HPDE6-E6E7 (cell line): ENCODE measurements at regions not wholly inside any gene's neighbourhood (a gene's known extent, or its start where the extent isn't known, plus 50 kb on each side); places are given as distances from the start of the nearest gene placed in this dataset.

Source experiments
- DNase-seq: peaks from one replicate; pipeline ENCODE4 v3.0.0; 2011; ENCODE audit warnings: missing footprints; ENCODE audit errors: extremely low spot score

GRCh38 chr15:70267306-70267705, 169.6 kb upstream of the TLE3 start:
- no peak for DNase-seq

- DNase-seq, result no peak
Measured at GRCh38 chr15:70266412-70267121, 168.8 kb upstream of the TLE3 start.

DNA sequence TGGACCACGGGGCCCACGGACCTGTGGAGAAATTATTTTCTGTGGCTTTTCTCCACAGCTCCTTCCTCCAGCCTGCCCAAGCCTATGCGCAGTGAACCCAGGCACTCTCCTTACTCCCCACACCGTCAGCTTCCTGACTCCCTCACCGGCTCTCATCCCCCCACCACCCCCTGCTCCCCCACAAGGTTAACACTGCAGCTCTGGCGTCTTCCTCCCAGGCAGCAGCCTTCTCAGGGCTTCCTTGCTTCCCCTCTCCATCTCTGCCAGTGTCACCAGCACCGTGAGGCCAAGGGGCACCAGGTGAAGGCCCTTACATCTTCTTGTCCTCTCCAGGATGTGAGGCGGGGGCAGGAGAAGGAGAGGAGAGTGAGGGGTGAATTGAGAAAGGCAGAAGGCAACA, 168.3 kb upstream of the TLE3 start:
- DNase-seq, result no peak

DNA sequence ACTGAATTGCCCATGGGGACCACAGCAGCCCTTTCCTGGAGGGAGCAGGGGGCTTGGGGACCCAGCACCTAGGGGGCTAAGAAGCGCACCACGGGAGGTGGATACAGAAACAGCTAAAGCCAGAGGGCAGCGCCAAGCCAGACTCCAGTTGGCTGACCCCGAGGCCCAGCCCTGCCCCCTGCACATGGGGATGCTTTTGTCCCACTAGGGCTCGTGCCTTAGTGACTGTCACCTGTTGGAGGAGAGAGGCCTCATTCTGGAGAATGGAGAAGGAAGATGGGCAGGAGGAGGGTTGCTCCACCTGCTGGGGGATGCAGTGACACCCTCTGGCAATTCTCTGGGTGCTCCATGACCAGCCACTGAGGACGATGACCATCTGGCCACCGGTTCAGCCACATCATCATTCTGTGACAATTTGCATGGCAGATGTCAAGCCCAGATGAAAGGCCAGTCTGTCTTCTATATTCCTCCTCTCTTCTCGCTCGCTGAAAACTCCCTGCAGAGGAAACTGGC, 167.8 kb upstream of the TLE3 start:
- DNase-seq, result no peak

GRCh38 chr15:70264738-70265465, 167.2 kb upstream of the TLE3 start:
- DNase-seq, result no peak

DNA sequence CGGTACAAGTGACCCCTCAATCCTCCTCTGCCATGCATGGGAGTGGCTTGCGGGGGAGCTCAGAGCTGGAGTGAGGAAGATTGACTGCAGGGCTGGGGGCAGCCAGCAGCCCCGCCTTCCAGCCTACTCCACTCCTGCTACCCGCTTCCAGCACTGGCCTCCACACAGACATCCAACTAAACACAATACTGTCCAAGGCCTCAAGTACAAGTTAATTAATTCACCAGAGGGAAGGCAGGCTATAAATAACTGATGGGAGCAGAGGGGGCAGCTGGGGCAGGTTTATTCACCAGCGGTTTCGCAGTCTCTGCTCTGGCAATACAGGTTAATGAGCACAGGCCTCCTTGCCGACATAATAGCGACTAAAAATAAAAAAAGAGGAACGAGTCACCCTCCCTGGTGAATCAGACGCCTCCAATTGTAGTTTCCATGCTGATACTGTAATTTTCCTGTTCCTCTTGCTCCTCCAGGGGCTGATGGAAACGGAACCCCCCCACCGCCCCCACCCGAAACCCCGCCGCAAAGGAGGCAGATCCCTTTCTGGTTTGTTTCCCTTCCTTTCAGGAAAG, 166.4 kb upstream of the TLE3 start:
- no peak for DNase-seq

DNA sequence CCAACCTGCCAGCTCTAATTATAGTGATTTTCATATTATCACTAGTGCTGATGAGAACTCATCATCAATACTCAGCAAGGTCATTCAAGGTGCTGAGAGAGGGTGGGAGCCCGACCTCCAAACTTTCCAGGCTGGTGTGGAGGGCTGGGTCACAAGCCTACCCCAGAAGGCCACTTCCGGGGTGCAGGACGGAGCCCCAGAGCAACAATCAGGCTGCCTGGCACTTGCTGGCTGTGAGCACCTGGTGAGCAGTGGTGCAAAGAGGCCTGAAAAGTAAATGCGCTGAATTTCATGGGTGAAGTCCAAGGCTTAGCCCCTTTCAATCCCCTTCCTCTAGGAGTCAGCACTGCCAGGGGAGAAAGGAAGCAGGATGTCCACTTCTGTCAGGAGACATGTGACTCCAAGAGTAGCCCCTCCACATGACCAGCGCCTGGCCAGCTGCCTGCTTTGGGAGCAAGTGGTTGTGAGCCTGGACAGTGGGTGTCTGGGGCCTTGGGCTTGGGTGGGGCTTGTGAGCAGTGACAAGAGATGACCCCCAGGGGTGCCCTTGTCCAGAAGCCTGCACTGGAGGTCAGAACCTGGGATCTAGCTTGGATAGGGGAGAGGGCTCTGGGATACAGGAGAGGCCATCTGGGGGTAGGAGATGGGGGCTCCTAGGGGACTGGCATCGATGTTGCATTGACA, 165.0 kb upstream of the TLE3 start:
- DNase-seq, result no peak

DNA sequence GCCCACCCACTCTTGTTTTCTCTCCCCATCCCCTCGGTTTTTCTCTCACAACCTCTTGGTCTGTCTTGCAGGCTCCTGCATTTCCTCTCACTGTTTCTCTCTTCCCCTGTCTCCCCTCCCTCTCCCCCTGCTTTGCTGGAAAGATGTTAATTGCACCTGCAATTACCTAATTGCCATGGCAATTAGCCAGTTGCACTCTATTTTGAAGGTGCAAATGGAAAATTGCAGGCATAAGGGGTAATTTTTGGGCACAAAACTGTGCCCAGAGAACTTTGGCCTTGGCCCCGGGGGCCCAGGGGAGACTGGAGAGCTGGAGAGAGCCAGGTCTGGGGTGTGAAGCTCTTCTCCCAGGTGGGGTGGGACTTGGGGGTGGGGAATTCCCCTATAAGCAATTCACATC, 164.5 kb upstream of the TLE3 start:
- no peak for DNase-seq

GRCh38 chr15:70261083-70261482, 163.4 kb upstream of the TLE3 start:
- no peak for DNase-seq

- no peak for DNase-seq
Measured at GRCh38 chr15:70260580-70260979, 162.9 kb upstream of the TLE3 start.

- no peak for DNase-seq
Measured at GRCh38 chr15:70259640-70260508, 162.2 kb upstream of the TLE3 start.

DNA sequence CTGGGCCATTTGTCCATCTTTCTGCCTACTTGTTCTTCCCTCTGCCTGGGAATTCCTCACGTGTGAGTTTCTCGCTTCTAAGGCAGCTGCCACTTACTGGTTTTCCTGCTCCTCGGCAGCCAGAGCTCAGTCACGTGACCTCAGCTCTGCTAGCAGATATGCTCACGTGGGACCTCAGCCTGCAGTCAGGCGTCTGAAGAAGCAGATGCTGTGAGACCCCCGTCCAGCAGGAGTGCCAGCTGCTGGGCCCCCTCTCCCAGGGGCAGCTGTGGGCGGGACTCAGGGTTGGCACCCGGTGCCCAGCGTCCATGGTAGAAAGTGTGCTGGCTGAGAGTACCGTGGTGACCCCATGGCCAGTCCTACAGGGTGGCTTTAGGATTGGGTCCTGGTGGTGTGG, 161.3 kb upstream of the TLE3 start:
- no peak for DNase-seq

DNA sequence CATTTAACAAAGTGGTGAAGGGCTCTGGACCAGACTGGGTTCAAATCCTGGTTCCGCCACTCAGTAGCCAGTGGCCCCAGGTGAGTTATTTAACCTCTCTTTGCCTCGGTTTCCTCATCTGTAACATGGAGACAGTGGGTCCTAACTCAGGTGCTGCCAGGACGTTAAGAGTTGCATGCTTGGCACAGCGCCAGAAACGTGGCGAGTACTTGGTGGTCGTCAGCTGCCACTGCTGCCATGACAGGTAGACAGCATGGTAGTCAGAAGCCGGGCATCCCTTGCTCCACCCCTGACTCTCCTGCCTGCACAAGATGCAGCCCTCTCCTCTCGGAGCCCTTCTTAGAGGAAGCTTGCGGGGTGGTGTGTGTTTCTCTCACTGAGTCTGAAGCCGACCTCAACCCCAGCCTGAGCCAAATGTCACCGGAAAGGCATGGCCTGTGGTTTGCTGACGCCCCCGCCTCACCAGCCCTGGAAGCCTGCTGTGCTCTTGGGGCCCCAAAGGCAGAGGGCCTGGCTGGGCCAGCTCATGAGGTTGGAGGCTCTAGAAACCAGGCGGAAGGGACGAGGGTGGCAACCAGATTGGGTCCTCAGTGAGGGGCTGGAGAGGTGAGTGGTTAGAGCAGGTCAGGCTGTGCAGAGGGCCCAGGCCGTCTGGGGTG, 160.8 kb upstream of the TLE3 start:
- DNase-seq, result no peak

DNA sequence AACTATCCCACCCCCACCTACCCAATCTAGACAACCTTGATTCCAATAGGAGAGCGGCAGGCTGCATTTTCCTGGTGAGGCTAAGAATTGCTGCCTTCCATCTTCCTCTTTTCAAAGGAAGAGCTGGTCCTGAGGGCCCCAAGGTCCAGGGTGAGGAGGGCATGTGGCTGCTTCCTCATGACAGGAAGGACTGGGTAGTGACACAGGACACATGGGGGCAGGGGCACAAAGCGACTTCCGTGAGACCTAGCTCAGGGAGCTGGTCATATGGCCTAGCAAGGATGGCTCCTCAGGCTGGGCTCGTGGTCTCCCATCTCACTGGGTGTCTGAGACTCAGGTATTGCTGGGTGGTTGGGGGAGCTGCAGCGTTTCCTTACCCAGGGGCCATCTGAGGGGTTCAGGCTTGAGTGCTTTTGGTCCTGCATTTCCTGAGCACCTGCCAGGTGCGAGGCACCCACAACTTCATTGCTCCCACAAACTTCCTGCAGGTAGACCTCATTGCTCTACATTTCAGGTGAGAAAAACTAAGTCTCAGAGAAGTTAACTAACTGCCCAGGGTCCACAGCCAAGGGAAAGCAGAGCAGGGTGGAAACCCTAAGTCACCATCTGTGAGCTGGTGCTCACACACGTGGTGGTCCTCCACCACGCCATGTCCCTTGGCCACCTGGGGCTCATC, 160.0 kb upstream of the TLE3 start:
- DNase-seq, result no peak

DNA sequence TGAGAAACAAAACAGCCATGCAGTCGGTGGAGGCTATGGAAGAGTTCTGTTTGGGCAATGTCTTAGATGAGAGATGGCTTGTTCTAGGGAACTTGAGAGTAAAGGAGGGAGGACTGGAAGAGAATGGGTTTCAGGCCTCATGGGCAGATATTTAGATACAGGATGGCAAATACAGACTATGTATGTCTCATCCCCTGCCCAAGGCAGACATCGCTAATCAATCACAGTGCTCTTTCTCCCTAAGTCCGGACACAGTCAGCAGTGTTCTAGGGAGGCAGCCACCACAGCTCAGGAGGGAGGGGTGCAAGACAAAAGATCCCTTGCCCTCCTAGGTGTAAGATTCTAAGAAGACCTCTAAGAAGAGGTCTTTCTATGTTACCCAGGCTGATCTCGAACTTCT, 159.3 kb upstream of the TLE3 start:
- no peak for DNase-seq

DNA sequence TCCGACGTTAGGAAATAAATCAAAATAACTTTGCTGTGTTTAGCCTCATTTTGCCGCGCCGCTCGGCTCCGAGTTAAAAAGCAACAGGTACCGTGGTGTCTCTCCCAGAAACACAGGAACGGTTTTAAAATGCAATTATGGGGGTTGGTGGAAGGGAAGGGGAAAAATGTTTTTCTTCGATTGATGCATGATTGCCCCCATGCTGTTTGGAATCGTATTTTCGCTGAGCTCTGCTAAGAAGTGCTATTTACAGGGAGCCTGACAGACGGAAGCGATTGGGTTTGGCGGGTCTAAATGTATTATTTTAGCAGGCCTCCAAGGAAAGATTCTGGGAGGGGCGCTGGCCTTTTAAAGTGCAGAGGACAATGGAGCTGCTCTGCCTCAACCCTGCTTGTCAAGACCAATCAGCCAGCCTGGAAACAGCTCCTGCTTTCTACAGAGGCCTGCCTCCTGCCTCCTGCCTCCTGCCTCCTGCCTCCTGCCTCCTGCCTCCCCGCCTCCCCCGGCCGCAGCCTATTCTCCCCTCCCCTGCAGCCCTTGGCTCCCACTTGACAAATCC, 156.7 kb upstream of the TLE3 start:
- DNase-seq, result no peak

GRCh38 chr15:70253461-70254156, 155.9 kb upstream of the TLE3 start:
- no peak for DNase-seq

- no peak for DNase-seq
Measured at GRCh38 chr15:70252951-70253320, 155.2 kb upstream of the TLE3 start.
